Smooth muscle cell (in vitro differentiated cells): ENCODE measurements at regions not wholly inside any gene's neighbourhood (a gene's known extent, or its start where the extent isn't known, plus 50 kb on each side); places are given as distances from the start of the nearest gene placed in this dataset.

Source experiments
- DNase-seq: peaks from one replicate; lab custom pipeline; 2025; ENCODE audit not compliant: unreplicated experiment; lab: John Stamatoyannopoulos, UW
- H2AFZ ChIP-seq: fragments of 200-600 bp; sonication (generic); 2 replicates; pipeline ENCODE4 v1.6.0; 2016; ENCODE audit warnings: antibody characterized with exemption, low read depth, mild to moderate bottlenecking
- H3F3A ChIP-seq: fragments of 200-600 bp; sonication (generic); 2 replicates; pipeline ENCODE4 v1.6.0; 2017; ENCODE audit warnings: antibody characterized with exemption, low read depth
- H3K27ac ChIP-seq: fragments of 200-600 bp; sonication (generic); 2 replicates; pipeline ENCODE4 v1.5.1; 2016; ENCODE audit warnings: low read depth, mild to moderate bottlenecking
- H3K27me3 ChIP-seq: fragments of 200-600 bp; sonication (generic); 2 replicates; pipeline ENCODE4 v1.6.1; 2016; ENCODE audit warnings: low read depth, mild to moderate bottlenecking
- H3K36me3 ChIP-seq: fragments of 200-600 bp; sonication (generic); 2 replicates; pipeline ENCODE4 v1.5.1; 2016; ENCODE audit warnings: low read depth
- H3K4me1 ChIP-seq: fragments of 200-600 bp; sonication (generic); 2 replicates; pipeline ENCODE4 v1.5.1; 2016; ENCODE audit warnings: low read depth
- H3K4me2 ChIP-seq: fragments of 200-600 bp; sonication (generic); 2 replicates; pipeline ENCODE4 v1.6.0; 2016; ENCODE audit warnings: mild to moderate bottlenecking
- H3K4me3 ChIP-seq: fragments of 200-600 bp; sonication (generic); 2 replicates; pipeline ENCODE4 v1.5.1; 2016; ENCODE audit warnings: mild to moderate bottlenecking
- H3K79me2 ChIP-seq: fragments of 200-600 bp; sonication (generic); 2 replicates; pipeline ENCODE4 v1.6.0; 2016; ENCODE audit warnings: low read depth, mild to moderate bottlenecking
- H3K9ac ChIP-seq: fragments of 200-600 bp; sonication (generic); 2 replicates; pipeline ENCODE4 v1.6.0; 2016; ENCODE audit warnings: low read depth
- H3K9me3 ChIP-seq: fragments of 200-600 bp; sonication (generic); replicated peaks from 2 replicates; pipeline ENCODE4 v1.5.1; 2016; ENCODE audit warnings: low read depth
- H4K20me1 ChIP-seq: fragments of 200-600 bp; sonication (generic); 2 replicates; pipeline ENCODE4 v1.6.0; 2016; ENCODE audit warnings: low read depth
- CTCF ChIP-seq: fragments of 200-600 bp; sonication (generic); IDR thresholded peaks from 2 replicates; pipeline ENCODE4 v1.5.1; 2017; ENCODE audit warnings: borderline replicate concordance, mild to moderate bottlenecking, antibody characterized with exemption; ENCODE audit not compliant: insufficient read depth, poor library complexity, severe bottlenecking
- WGBS: methylation state at CpG from one replicate; pipeline ENCODE4 v1.1.7; 2016; ENCODE audit warnings: low lambda C conversion rate; 5-methylcytosine and 5-hydroxymethylcytosine counted together

- TF ChIP-seq CTCF = no peak
- Histone ChIP-seq H3K4me1 (peaks cover 27% of the 10 kb centered on the region), H3K36me3 (no peaks in the 10 kb centered on the region), H3K9ac (peak overlapping the region; percentile 66), H2AFZ (peak overlapping the region; percentile 86), H3K4me2 (peak overlapping the region; percentile 82), H3F3A (peaks cover 9% of the 10 kb centered on the region), H3K27ac (peak overlapping the region; percentile 90), H3K4me3 (peak overlapping the region; percentile 31), H3K79me2 (no peaks in the 10 kb centered on the region), H3K27me3 (no peaks in the 10 kb centered on the region), H4K20me1 (no peaks in the 10 kb centered on the region), H3K9me3 (no peaks in the 10 kb centered on the region)
- DNase-seq = no peak
- WGBS = 17% methylated on average over 8 of the region's 8 CpGs
Measured at GRCh38 chr10:4653160-4653559, 172.8 kb upstream of the AKR1E2 start.

GRCh38 chr10:4652111-4653010, 173.6 kb upstream of the AKR1E2 start:
- WGBS = 56% methylated on average over 8 of the region's 8 CpGs

GRCh38 chr10:4651404-4652037, 174.5 kb upstream of the AKR1E2 start:
- no peak for TF ChIP-seq CTCF

More at GRCh38 chr10:4652111-4653010, 173.6 kb upstream of the AKR1E2 start:
- H3K9me3 ChIP-seq = no peaks in the 10 kb centered on the region
- H3K36me3 ChIP-seq = no peaks in the 10 kb centered on the region
- peak overlapping the region; percentile 82 for H2AFZ ChIP-seq
- H3K27ac ChIP-seq = peak overlapping the region; percentile 90
- no peak for DNase-seq
- peak overlapping the region; percentile 82 for H3K4me2 ChIP-seq
- TF ChIP-seq CTCF = no peak
- no peaks in the 10 kb centered on the region for H3K27me3 ChIP-seq
- no peak overlapping the region for H3K4me3 ChIP-seq
- peak overlapping the region; percentile 66 for H3K9ac ChIP-seq
- peaks cover 29% of the 10 kb centered on the region for H3K4me1 ChIP-seq
- no peaks in the 10 kb centered on the region for H4K20me1 ChIP-seq
- H3K79me2 ChIP-seq = no peaks in the 10 kb centered on the region
- peaks cover 9% of the 10 kb centered on the region for H3F3A ChIP-seq

More at GRCh38 chr10:4651404-4652037, 174.5 kb upstream of the AKR1E2 start:
- no peaks in the 10 kb centered on the region for H3K27me3 ChIP-seq
- no peak overlapping the region for H3K9ac ChIP-seq
- H3K36me3 ChIP-seq = no peaks in the 10 kb centered on the region
- no peaks in the 10 kb centered on the region for H4K20me1 ChIP-seq
- H2AFZ ChIP-seq = no peak overlapping the region
- peaks cover 9% of the 10 kb centered on the region for H3F3A ChIP-seq
- H3K4me3 ChIP-seq = no peak overlapping the region
- peak overlapping the region; percentile 90 for H3K27ac ChIP-seq
- no peak overlapping the region for H3K4me2 ChIP-seq
- peaks cover 37% of the 10 kb centered on the region for H3K4me1 ChIP-seq
- H3K9me3 ChIP-seq = no peaks in the 10 kb centered on the region
- DNase-seq = no peak
- WGBS = 79% methylated on average over 5 of the region's 5 CpGs
- no peaks in the 10 kb centered on the region for H3K79me2 ChIP-seq
